K562 (cell line): ENCODE measurements at regions not wholly inside any gene's neighbourhood (a gene's known extent, or its start where the extent isn't known, plus 50 kb on each side); places are given as distances from the start of the nearest gene placed in this dataset.

Experiments
- ATAC-seq: fragments of 200-7000 bp; cut with Tn5 transposase; 3 replicates; pipeline ENCODE4 v1.9.1; 2020; ENCODE audit warnings: moderate library complexity
- BruUV-seq: library from RNA; stranded (reverse); fragments of 400-500 nt; replicated peaks from 2 replicates; lab custom pipeline; 2021; lab: Mats Ljungman, UMichigan
- CTCF ChIA-PET: fragments of 300-600 bp; formaldehyde crosslinking; extraction: SDS; loops from one replicate; lab custom pipeline; 2021; ENCODE audit warnings: low intra/inter-chr PET ratio; lab: Yijun Ruan, JAX
- POLR2A ChIA-PET: fragments of 300-600, 350-650 bp; sonication (Branson Sonifier 250); formaldehyde crosslinking; extraction: SDS; loops from one replicate; lab custom pipeline; 2021; ENCODE audit warnings: antibody characterized with exemption, inconsistent platforms; lab: Yijun Ruan, JAX
- DNase-seq, 4 experiments: peaks; one replicate each; pipeline versions ENCODE4 v3.0.0 to v3.0.0-alpha.2; 2011 to 2018; ENCODE audit warnings: low spot score in 3 of 4, mixed read lengths in 3 of 4; ENCODE audit errors: extremely low read depth in 1 of 4
- FAIRE-seq: peaks from 2 replicates; lab custom pipeline; 2011; peaks lifted over from hg19 to GRCh38; lab: Jason Lieb, UNC
- H2AFZ ChIP-seq: 2 replicates; pipeline ENCODE4 v1.6.0; 2011; ENCODE audit warnings: low read depth, low read length, control low read depth, inconsistent platforms
- H3K27ac ChIP-seq: fragments of 200-600 bp; 3 replicates; pipeline ENCODE4 v1.8.0; 2011; ENCODE audit warnings: low read depth, mild to moderate bottlenecking, control low read depth, inconsistent platforms, low read length, moderate library complexity, mixed read lengths; ENCODE audit errors: extremely low read depth
- H3K27me3 ChIP-seq, 2 experiments: fragments of 300-600 bp in 1 of 2; 2 replicates in 1 of 2; 3 replicates in 1 of 2; pipeline versions ENCODE4 v1.6.0 to v1.8.0; 2011; ENCODE audit warnings: inconsistent platforms in 2 of 2, low read length in 2 of 2, mild to moderate bottlenecking in 1 of 2, mixed read lengths in 1 of 2, moderate library complexity in 1 of 2; ENCODE audit not compliant: control insufficient read depth in 2 of 2, insufficient read depth in 2 of 2
- H3K36me3 ChIP-seq: fragments of 300-600 bp; 3 replicates; pipeline ENCODE4 v1.8.0; 2011; ENCODE audit warnings: mild to moderate bottlenecking, low read length, inconsistent platforms; ENCODE audit not compliant: control insufficient read depth, insufficient read depth
- H3K4me1 ChIP-seq, 2 experiments: fragments of 200-600 bp in 1 of 2; replicated peaks in 1 of 2; 2 replicates in 1 of 2; 3 replicates in 1 of 2; pipeline versions ENCODE4 v1.5.1 to v1.8.0; 2011; ENCODE audit warnings: inconsistent platforms in 2 of 2, low read length in 2 of 2, mild to moderate bottlenecking in 1 of 2, mixed read lengths in 1 of 2, moderate library complexity in 1 of 2; ENCODE audit not compliant: control insufficient read depth in 2 of 2, insufficient read depth in 2 of 2
- H3K4me2 ChIP-seq: 2 replicates; pipeline ENCODE4 v1.6.1; 2011; ENCODE audit warnings: low read length, control low read depth, inconsistent platforms, mixed read lengths; ENCODE audit not compliant: insufficient read depth
- H3K4me3 ChIP-seq: fragments of 200-600 bp; sonication (generic), shearing (Covaris generic); 2 replicates; pipeline ENCODE4 v1.5.1; 2016; ENCODE audit warnings: control low read depth, inconsistent platforms
- H3K79me2 ChIP-seq: fragments of 200-600 bp; 3 replicates; pipeline ENCODE4 v1.8.0; 2011; ENCODE audit warnings: low read length, inconsistent platforms; ENCODE audit not compliant: control insufficient read depth, insufficient read depth
- H3K9ac ChIP-seq, 2 experiments: 2 replicates each; pipeline versions ENCODE4 v1.6.0 to v1.6.1; 2011; ENCODE audit warnings: low read depth in 2 of 2, low read length in 2 of 2, control low read depth in 1 of 2, inconsistent platforms in 1 of 2, mild to moderate bottlenecking in 1 of 2, mixed read lengths in 1 of 2; ENCODE audit not compliant: insufficient read depth in 1 of 2
- H3K9me1 ChIP-seq: one replicate; pipeline ENCODE4 v1.6.0; 2011; ENCODE audit warnings: inconsistent platforms, mild to moderate bottlenecking, low read length, moderate library complexity; ENCODE audit not compliant: control insufficient read depth, insufficient read depth
- H3K9me3 ChIP-seq: replicated peaks from 2 replicates; pipeline ENCODE4 v1.5.1; 2011; ENCODE audit warnings: low read depth, low read length, inconsistent platforms; ENCODE audit not compliant: control insufficient read depth, insufficient read depth
- H4K20me1 ChIP-seq: replicated peaks from 2 replicates; pipeline ENCODE4 v1.6.1; 2011; ENCODE audit warnings: low read length, inconsistent platforms, mixed read lengths; ENCODE audit not compliant: control insufficient read depth, insufficient read depth
- CEBPG ChIP-seq, 3 experiments: fragments of 200-800 bp in 1 of 3; sonication (Bioruptor generic) in 1 of 3; sonication (generic) in 1 of 3; formaldehyde crosslinking in 1 of 3; IDR thresholded peaks in 2 of 3; conservative IDR thresholded peaks in 1 of 3; 2 replicates each; pipeline versions ENCODE4 v1.6.1 to v1.8.0; 2016 to 2022; ENCODE audit warnings: missing compliant biosample characterization in 2 of 3, missing genetic modification characterization in 2 of 3, mild to moderate bottlenecking in 1 of 3, missing genetic modification reagents in 1 of 3
- ETV1 ChIP-seq: fragments of 450-650 bp; conservative IDR thresholded peaks from 2 replicates; pipeline ENCODE4 v1.6.1; 2016; ENCODE audit warnings: missing genetic modification characterization, control low read depth, low read depth, missing compliant biosample characterization
- FOSL1 ChIP-seq: fragments of 200-800 bp; sonication (Bioruptor generic); conservative IDR thresholded peaks from 2 replicates; pipeline ENCODE4 v1.6.1; 2016; ENCODE audit warnings: missing genetic modification characterization, missing compliant biosample characterization
- HDGF ChIP-seq: fragments of 450-650 bp; IDR thresholded peaks from 2 replicates; pipeline ENCODE4 v1.6.1; 2016
- HNRNPLL ChIP-seq: fragments of 200-400 bp; formaldehyde crosslinking; IDR thresholded peaks from 2 replicates; pipeline ENCODE4 v1.6.1; 2017; ENCODE audit warnings: low read length, low read depth, mild to moderate bottlenecking; ENCODE audit not compliant: poor library complexity, severe bottlenecking
- JUND ChIP-seq, 2 experiments: IDR thresholded peaks; 2 replicates in 1 of 2; 3 replicates in 1 of 2; pipeline ENCODE4 v1.6.1; 2011; ENCODE audit warnings: borderline replicate concordance in 2 of 2, low read depth in 2 of 2, low read length in 2 of 2, improper control_type of control experiment in 1 of 2, missing biosample characterization in 1 of 2, missing genetic modification characterization in 1 of 2, missing genetic modification reagents in 1 of 2
- KDM4B ChIP-seq, 2 experiments: fragments of 450-650 bp in 1 of 2; sonication (generic) in 1 of 2; IDR thresholded peaks; 2 replicates each; pipeline ENCODE4 v1.6.1; 2016 to 2017; ENCODE audit warnings: borderline replicate concordance in 2 of 2, antibody characterized with exemption in 1 of 2, low read depth in 1 of 2, mild to moderate bottlenecking in 1 of 2
- KLF16 ChIP-seq: IDR thresholded peaks from 2 replicates; pipeline ENCODE4 v1.6.1; 2016; ENCODE audit warnings: antibody characterized with exemption
- NR2F6 ChIP-seq: fragments of 450-650 bp; formaldehyde crosslinking; IDR thresholded peaks from 2 replicates; pipeline ENCODE4 v1.4.0; 2020; ENCODE audit warnings: mild to moderate bottlenecking
- STAT5A ChIP-seq: IDR thresholded peaks from 2 replicates; pipeline ENCODE4 v1.6.1; 2012; ENCODE audit warnings: low read length, inconsistent platforms, borderline replicate concordance
- ZNF384 ChIP-seq: IDR thresholded peaks from 2 replicates; pipeline ENCODE4 v1.6.1; 2012; ENCODE audit warnings: low read depth, low read length, improper control_type of control experiment
- ZNF507 ChIP-seq: conservative IDR thresholded peaks from 2 replicates; pipeline ENCODE4 v1.6.1; 2017; ENCODE audit warnings: missing genetic modification characterization, missing compliant biosample characterization
- WGBS: fragments of 100-300 bp; shearing (Covaris generic); methylation state at CpG from one replicate; pipeline ENCODE4 v1.1.6; 2016; ENCODE audit warnings: low coverage, mixed read lengths; ENCODE audit not compliant: insufficient coverage; ENCODE audit errors: missing lambda C conversion rate; 5-methylcytosine and 5-hydroxymethylcytosine counted together
- in situ Hi-C: fragments of 300-500 bp; cut with MboI; formaldehyde crosslinking; loops from 4 replicates; pipeline ENCODE4 v1.15.0; 2018; ENCODE audit warnings: inconsistent platforms, mixed read lengths
- intact Hi-C: fragments of 100-400 bp; cut with micrococcal nuclease; formaldehyde crosslinking; loops from 2 replicates; pipeline ENCODE4 v1.14.2; 2022
- TF ChIP-seq, protein P1 (sequence below): fragments of 450-650 bp; formaldehyde crosslinking; IDR thresholded peaks from 2 replicates; pipeline ENCODE4 v1.4.0; 2022; ENCODE audit warnings: mild to moderate bottlenecking, moderate library complexity
- TF ChIP-seq, protein P2 (sequence below): fragments of 250-450 bp; sonication (Bioruptor Pico); IDR thresholded peaks from 2 replicates; pipeline ENCODE4 v1.5.0; 2021; ENCODE audit warnings: mild to moderate bottlenecking, moderate library complexity
- TF ChIP-seq, protein P3 (sequence below): fragments of 250-450 bp; sonication (Bioruptor Pico); IDR thresholded peaks from 2 replicates; pipeline ENCODE4 v1.5.0; 2021; ENCODE audit warnings: mild to moderate bottlenecking, borderline replicate concordance

DNA sequence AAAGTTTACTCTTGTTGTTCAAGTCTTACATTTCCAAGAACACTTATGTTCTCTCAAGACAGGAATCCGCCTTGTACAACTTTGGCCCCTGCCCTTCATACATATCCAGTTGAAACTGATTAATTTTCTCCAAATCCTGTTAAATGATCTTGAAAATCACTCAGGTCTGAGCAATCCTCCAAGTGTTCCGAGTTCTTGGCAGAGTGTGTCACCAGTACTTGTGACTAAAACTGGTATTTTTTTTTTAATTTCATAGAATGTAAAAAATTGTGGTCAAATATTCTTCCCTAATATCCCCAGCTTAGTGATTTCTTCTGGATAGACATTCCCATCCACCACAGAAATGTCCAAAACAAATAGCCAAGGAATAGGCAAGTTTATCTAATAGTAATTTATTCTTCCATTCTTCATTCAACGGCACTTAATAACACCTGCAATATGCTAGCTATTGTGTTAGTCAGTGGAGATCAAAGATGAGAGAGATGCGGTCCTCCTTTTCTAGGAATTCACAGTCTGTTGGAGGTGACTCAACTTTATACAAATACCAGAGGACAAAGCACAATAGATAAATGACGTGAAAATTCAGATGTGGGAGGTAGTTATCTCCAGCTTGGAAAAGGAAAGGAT is 71.4 kb downstream of the DIRAS3 start:
- ATAC-seq (no peak), DNase-seq (no peak), FAIRE-seq (peak; percentile 11)
- no peak overlapping the region for H3K4me3 ChIP-seq
- WGBS, result 11% methylated on average over 5 of the region's 5 CpGs
- no TSS peak for BruUV-seq
- H3K9me3 ChIP-seq, result no peaks in the 10 kb centered on the region
- no peak overlapping the region for H3K4me2 ChIP-seq
- intact Hi-C loops, result no loop called here
- H3K79me2 ChIP-seq, result no peaks in the 10 kb centered on the region
- no peaks in the 10 kb centered on the region for H3K27me3 ChIP-seq
- H3K9ac ChIP-seq, result no peak overlapping the region
- in situ Hi-C loops, result no loop called here
- H2AFZ ChIP-seq, result no peak overlapping the region
- no peaks in the 10 kb centered on the region for H4K20me1 ChIP-seq
- no peak overlapping the region for H3K27ac ChIP-seq
- no peaks in the 10 kb centered on the region; a peak in 1 of 5 replicates for H3K4me1 ChIP-seq
- H3K36me3 ChIP-seq, result no peaks in the 10 kb centered on the region
- CTCF ChIA-PET, result no interaction called here
- H3K9me1 ChIP-seq, result no peaks in the 10 kb centered on the region
- POLR2A ChIA-PET, result no interaction called here
- no peak for TF ChIP-seq CEBPG (CRISPR knock-in tag; IDR thresholded peaks at IDR 0.05)
- 0 out of 4 replicates have a peak, but pooled peaks of 1 of the 2 experiments have one; percentile 17 for TF ChIP-seq CEBPG (tag; conservative IDR thresholded peaks at IDR 0.05 in 1 of 2, IDR thresholded peaks at IDR 0.05 in 1 of 2)
- TF ChIP-seq, protein P1, sequence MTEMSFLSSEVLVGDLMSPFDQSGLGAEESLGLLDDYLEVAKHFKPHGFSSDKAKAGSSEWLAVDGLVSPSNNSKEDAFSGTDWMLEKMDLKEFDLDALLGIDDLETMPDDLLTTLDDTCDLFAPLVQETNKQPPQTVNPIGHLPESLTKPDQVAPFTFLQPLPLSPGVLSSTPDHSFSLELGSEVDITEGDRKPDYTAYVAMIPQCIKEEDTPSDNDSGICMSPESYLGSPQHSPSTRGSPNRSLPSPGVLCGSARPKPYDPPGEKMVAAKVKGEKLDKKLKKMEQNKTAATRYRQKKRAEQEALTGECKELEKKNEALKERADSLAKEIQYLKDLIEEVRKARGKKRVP, result no peak
- peak; percentile 74 for TF ChIP-seq JUND (IDR thresholded peaks at IDR 0.05; ENCODE audit: borderline replicate concordance, low read depth, low read length)
- TF ChIP-seq JUND (tag; IDR thresholded peaks at IDR 0.05; ENCODE audit: borderline replicate concordance, low read depth, low read length), result peak; percentile 59; the same call in 1 of the 3 replicates
- no peak for TF ChIP-seq NR2F6 (CRISPR knock-in tag)
- TF ChIP-seq, protein P2, sequence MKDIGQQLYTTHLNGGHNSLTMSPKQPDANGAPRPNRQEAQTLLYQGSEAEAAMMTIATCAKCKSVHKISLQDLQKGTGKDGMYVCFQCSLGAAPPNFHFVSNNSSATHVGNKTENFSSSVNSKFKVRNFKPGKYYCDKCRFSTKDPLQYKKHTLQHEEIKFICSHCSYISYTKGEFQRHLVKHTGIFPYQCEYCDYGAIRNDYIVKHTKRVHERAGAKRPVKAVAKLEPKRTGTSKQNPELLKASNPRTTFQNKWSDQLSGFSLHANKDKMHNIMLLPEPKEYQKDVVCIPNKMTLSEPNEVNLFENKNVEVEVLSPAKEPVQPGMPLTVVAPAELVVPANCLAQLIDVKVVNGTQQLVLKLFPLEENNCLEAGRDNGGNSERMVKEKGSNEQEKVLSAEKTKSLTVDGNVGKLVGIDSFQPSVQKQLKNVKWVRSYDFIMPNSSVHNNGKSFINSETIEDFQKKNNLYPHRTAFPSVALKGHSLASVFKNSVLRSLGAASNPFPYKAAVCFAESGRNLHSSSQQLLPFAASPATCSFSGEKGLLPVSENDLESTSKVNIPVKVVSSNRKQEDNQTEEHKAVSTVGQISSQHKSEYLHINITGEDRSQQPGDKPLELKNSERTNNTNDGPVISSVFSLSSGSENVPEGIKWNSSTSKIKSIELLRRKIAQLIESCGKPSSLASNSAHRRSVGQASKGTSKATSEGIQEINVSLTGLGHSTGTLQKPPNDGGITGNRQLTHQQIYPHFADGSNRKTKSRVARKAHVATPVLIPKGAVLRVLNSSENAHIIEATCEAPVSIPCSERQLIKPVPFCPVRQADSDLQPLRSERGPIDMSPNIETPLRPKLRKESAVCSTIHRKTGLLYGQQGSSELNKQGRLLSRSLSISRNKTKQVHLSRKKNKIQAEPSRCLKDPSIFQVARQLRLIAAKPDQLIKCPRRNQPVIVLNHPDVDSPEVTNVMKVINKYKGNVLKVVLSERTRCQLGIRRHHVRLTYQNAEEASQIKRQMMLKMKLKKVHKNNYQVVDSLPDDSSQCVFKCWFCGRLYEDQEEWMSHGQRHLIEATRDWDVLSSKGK (CRISPR knock-in tag), result no peak
- TF ChIP-seq KDM4B (IDR thresholded peaks at IDR 0.05; ENCODE audit: borderline replicate concordance in 2 of 2, low read depth in 1 of 2), result no peak
- TF ChIP-seq ZNF507 (tag), result no peak
- TF ChIP-seq ZNF384, result no peak
- TF ChIP-seq ETV1 (tag), result no peak
- TF ChIP-seq, protein P3, sequence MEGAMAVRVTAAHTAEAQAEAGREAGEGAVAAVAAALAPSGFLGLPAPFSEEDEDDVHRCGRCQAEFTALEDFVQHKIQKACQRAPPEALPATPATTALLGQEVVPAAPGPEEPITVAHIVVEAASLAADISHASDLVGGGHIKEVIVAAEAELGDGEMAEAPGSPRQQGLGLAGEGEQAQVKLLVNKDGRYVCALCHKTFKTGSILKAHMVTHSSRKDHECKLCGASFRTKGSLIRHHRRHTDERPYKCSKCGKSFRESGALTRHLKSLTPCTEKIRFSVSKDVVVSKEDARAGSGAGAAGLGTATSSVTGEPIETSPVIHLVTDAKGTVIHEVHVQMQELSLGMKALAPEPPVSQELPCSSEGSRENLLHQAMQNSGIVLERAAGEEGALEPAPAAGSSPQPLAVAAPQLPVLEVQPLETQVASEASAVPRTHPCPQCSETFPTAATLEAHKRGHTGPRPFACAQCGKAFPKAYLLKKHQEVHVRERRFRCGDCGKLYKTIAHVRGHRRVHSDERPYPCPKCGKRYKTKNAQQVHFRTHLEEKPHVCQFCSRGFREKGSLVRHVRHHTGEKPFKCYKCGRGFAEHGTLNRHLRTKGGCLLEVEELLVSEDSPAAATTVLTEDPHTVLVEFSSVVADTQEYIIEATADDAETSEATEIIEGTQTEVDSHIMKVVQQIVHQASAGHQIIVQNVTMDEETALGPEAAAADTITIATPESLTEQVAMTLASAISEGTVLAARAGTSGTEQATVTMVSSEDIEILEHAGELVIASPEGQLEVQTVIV (CRISPR knock-in tag), result no peak
- TF ChIP-seq STAT5A, result peak; percentile 17; the same call in 1 of the 2 replicates
- TF ChIP-seq HDGF, result no peak
- TF ChIP-seq KLF16, result no peak
- no peak for TF ChIP-seq HNRNPLL
- TF ChIP-seq FOSL1 (tag), result peak; percentile 86
